Gastroesophageal sphincter (tissue), 3 donors: ENCODE measurements at regions not wholly inside any gene's neighbourhood (a gene's known extent, or its start where the extent isn't known, plus 50 kb on each side); places are given as distances from the start of the nearest gene placed in this dataset.

Experiments
- CTCF ChIP-seq, 4 experiments: fragments of 200-600 bp in 2 of 4; fragments of 450-650 bp in 2 of 4; sonication (generic) in 1 of 4; IDR thresholded peaks; one replicate each; pipeline ENCODE4 v1.5.1; 2017 to 2019; ENCODE audit warnings: antibody characterized with exemption in 4 of 4, mild to moderate bottlenecking in 2 of 4, moderate library complexity in 2 of 4
- POLR2A ChIP-seq, 2 donors: fragments of 450-650 bp; IDR thresholded peaks; one replicate each; pipeline ENCODE4 v1.6.1; 2017; ENCODE audit warnings: antibody characterized with exemption in 2 of 2, mild to moderate bottlenecking in 2 of 2, moderate library complexity in 1 of 2

GRCh38 chr20:48563191-48563870 is 264.5 kb downstream of the PREX1 start:
- no peak for TF ChIP-seq CTCF (IDR thresholded peaks at IDR 0.05)
- TF ChIP-seq POLR2A (IDR thresholded peaks at IDR 0.05), result no peak
